ENCODE measurements at regions not wholly inside any gene's neighbourhood (a gene's known extent, or its start where the extent isn't known, plus 50 kb on each side); places are given as distances from the start of the nearest gene placed in this dataset.

DNA sequence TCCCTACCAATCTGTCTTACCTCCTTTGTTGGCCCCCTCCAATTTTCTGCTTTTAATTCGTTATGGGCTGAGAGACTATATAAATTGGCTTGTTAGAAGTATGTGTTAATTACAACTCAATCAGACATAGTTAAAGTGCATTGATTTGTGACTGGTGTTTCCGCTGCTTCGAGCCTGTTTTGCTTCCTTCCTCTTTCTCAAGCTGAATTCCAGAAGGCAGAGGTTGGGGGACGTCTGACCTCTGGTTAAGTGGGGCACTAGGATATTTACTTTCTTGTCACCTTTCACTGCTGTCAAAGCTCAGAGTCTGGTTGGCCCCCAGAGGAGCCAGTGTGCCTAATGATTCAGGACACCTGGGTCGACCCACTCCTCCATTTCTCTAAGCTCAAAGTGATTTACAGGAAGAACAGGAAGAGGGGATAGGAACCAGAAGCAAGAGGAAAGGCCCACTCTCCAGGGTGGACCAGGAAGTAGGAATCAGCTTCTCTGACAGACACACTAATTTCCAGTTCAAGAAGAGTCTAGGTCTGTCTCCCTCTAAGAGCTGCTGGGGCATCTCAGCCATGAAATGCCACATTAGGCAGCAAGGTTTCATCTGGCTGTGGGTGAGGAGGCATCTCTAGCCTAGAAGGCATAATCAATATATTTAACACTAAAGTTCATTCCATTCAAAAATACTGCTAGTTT is 397.2 kb upstream of the NPVF start:
- TF ChIP-seq ZFP36 (IDR thresholded peaks at IDR 0.05; ENCODE audit: borderline replicate concordance, partially characterized antibody) (no peak), POLR2A (IDR thresholded peaks at IDR 0.05; ENCODE audit: low read length) (no peak), HDAC2 (IDR thresholded peaks at IDR 0.05) (no peak), RFX5 (IDR thresholded peaks at IDR 0.05) (no peak), CEBPB (IDR thresholded peaks at IDR 0.05) (no peak), RCOR1 (IDR thresholded peaks at IDR 0.05; ENCODE audit: low read depth, low read length) (no peak), EP300 (IDR thresholded peaks at IDR 0.05) (no peak)
- TF ChIP-seq, protein P1, sequence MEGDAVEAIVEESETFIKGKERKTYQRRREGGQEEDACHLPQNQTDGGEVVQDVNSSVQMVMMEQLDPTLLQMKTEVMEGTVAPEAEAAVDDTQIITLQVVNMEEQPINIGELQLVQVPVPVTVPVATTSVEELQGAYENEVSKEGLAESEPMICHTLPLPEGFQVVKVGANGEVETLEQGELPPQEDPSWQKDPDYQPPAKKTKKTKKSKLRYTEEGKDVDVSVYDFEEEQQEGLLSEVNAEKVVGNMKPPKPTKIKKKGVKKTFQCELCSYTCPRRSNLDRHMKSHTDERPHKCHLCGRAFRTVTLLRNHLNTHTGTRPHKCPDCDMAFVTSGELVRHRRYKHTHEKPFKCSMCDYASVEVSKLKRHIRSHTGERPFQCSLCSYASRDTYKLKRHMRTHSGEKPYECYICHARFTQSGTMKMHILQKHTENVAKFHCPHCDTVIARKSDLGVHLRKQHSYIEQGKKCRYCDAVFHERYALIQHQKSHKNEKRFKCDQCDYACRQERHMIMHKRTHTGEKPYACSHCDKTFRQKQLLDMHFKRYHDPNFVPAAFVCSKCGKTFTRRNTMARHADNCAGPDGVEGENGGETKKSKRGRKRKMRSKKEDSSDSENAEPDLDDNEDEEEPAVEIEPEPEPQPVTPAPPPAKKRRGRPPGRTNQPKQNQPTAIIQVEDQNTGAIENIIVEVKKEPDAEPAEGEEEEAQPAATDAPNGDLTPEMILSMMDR (IDR thresholded peaks at IDR 0.05) = no peak

All from A549 (cell line).